ENCODE measurements at regions not wholly inside any gene's neighbourhood (a gene's known extent, or its start where the extent isn't known, plus 50 kb on each side); places are given as distances from the start of the nearest gene placed in this dataset.

DNA sequence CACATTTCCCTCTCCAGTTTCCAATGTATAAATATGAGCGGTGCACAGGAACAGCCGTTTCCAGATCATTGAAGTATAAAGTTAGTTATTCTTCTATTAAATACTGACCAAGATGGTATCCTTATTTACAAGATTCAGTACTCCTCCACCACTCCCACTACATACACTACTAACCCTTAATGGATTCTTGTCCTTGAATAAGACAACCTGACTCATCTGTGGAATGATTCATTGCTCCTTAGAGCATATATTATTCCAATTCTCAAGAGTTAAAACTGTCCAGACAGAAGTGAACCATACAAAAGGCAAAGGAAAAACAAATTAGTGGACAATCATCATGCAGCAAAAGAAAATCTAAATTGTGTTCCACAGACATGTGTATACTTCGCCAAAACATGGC, 373.3 kb downstream of the IDS start:
- TF ChIP-seq CTCF (conservative IDR thresholded peaks at IDR 0.05 in 1 of 2, IDR thresholded peaks at IDR 0.05 in 1 of 2; ENCODE audit: extremely low read depth in 1 of 2, insufficient read depth in 1 of 2, low read depth in 1 of 2, low read length in 2 of 2) (no peak), EZH2 (IDR thresholded peaks at IDR 0.05; ENCODE audit: borderline replicate concordance, low read length) (no peak)

All from mammary epithelial cell (primary cell).